ENCODE measurements at regions not wholly inside any gene's neighbourhood (a gene's known extent, or its start where the extent isn't known, plus 50 kb on each side); places are given as distances from the start of the nearest gene placed in this dataset.

DNA sequence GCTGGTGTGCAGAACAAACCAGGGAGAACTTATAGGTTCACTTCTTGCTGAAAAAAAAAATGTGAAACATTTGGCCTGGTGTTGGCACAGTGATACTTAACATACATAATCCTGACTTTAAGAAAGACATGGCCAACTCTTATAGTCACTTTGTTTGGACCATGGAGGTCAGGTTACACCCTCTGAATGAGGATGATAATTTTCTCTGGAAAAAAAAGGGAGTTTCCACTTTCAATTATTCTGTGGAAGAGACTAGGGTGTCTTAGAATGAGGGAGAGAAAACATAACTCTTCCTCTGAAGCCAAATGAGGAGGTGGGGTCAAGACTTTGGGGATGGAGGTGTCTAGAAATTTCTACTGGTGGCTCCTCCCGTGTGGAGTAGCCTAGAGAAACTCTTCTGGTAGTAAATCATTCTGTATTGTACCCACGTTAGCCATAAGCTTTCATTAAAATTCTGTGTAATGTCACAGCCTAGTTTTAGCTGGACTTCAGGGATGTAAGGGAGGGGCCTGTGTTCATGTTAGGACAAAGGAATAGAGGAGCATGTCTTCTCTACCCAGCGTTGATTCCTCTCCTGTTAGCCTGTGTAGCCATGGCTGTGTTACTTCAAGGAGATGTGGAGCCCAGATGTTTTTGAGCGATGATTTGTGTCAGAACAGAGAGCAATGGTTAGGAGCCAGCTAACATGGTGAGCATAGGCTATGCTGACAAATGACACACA is 328.3 kb downstream of the GPAT3 start:
- H3K4me3 ChIP-seq (ENCODE audit: low read length), result no peak overlapping the region
- TF ChIP-seq, protein P1, sequence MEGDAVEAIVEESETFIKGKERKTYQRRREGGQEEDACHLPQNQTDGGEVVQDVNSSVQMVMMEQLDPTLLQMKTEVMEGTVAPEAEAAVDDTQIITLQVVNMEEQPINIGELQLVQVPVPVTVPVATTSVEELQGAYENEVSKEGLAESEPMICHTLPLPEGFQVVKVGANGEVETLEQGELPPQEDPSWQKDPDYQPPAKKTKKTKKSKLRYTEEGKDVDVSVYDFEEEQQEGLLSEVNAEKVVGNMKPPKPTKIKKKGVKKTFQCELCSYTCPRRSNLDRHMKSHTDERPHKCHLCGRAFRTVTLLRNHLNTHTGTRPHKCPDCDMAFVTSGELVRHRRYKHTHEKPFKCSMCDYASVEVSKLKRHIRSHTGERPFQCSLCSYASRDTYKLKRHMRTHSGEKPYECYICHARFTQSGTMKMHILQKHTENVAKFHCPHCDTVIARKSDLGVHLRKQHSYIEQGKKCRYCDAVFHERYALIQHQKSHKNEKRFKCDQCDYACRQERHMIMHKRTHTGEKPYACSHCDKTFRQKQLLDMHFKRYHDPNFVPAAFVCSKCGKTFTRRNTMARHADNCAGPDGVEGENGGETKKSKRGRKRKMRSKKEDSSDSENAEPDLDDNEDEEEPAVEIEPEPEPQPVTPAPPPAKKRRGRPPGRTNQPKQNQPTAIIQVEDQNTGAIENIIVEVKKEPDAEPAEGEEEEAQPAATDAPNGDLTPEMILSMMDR (conservative IDR thresholded peaks at IDR 0.05; ENCODE audit: low read length), result no peak

DNA sequence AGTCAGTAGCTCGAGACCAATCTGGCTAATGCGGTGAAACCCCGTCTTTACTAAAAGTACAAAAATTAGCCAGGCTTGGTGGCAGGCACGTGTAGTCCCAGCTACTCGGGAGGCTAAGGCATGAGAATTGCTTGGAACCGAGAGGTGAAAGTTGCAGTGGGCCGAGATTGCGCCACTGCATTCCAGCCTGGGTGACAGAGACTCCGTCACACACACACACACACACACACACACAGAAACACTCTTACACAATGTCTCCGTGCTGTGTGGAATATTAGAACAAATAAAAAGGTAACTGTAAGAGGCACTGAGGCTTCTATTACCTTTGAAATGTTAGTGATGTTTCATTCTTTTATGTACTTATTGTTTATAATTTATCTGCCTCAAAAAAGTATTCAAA is 326.6 kb downstream of the GPAT3 start:
- no peak overlapping the region for H3K4me3 ChIP-seq (ENCODE audit: low read length)
- TF ChIP-seq, protein P1 (conservative IDR thresholded peaks at IDR 0.05; ENCODE audit: low read length), result no peak
- peak; percentile 61 for DNase-seq (ENCODE audit: low read depth)

More for the DNA sequence above, 328.3 kb downstream of the GPAT3 start:
- peak; percentile 11 for DNase-seq (ENCODE audit: low read depth)

DNA sequence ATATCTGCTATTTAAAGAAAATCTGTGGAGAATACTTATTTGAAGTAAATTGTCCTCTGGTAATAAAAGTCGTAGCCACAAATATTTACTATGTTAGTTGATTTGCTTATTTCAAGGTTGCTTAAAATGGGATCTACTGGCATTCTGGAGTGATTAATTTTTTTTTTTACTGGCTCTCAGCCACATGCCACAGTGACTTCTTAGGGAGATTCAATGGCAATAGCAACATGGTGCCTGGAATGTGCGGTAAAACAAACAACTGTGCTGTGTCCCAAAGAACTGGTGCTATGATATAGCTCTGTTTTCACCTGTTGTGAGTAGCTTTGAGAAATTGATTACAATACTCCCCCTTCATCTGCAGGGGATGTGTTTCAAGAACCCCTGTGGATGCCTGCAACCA is 324.3 kb downstream of the GPAT3 start:
- no peak overlapping the region for H3K4me3 ChIP-seq (ENCODE audit: low read length)
- no peak for DNase-seq (ENCODE audit: low read depth)
- TF ChIP-seq, protein P1 (conservative IDR thresholded peaks at IDR 0.05; ENCODE audit: low read length), result no peak

DNA sequence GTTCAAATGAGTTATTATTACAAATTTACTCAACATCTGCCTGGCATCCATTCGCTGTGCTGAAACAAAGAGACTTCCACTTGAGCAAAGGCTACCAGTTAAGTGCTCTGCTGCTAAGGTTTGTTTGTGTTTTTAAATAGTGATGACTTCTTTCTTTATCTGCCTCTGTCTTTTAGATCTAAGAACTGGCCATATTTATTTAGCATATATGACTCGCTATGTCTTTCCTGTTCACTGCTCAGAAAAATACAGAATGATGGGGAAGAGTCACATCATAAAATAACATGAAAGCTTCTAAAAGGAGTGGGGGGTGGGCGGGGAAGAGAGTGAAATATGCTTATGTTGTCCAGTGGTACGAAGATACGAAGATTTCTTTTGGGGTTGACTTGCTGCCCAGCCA is 322.2 kb downstream of the GPAT3 start:
- TF ChIP-seq, protein P1 (conservative IDR thresholded peaks at IDR 0.05; ENCODE audit: low read length), result no peak
- no peak overlapping the region for H3K4me3 ChIP-seq (ENCODE audit: low read length)
- DNase-seq (ENCODE audit: low read depth), result no peak

DNA sequence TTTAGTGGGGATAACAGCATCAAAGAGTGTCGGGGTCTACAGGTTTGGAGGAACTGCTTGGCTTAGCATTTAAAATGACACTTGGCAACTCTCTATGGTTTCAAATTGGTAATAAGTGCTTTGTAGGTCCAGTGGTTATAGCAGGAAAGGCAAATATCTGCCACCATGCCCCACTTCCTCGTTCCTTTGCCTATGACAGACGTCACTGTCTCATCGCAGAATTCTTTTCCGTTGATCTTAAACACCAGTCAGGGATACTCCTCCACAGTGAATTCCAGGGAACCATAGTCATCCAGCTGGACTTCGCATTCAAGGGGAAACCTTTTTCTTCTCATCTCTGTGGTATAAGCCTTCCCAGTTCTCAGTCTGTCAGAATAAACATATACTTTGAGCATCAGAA is 319.1 kb downstream of the GPAT3 start:
- H3K4me3 ChIP-seq (ENCODE audit: low read length), result no peak overlapping the region
- peak; percentile 95 for DNase-seq (ENCODE audit: low read depth)
- TF ChIP-seq, protein P1 (conservative IDR thresholded peaks at IDR 0.05; ENCODE audit: low read length), result no peak

DNA sequence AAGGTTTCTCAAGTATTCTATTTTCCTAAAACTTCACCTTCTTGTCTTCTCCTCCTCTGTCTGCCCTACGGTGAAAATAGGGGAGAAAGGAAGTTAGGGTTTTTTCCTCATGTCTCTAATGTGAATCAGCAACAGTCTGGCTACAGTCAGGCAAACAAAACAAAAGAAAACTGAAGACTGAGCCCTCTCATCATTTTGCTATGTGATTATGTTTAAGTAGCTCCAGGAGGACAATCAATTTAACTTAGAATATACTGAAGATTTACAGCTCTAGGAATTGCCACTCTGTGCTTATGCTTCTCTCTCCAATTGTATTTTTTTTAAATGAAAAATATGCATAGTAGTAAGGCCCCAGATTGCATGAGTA is 316.2 kb downstream of the GPAT3 start:
- TF ChIP-seq, protein P1 (conservative IDR thresholded peaks at IDR 0.05; ENCODE audit: low read length), result no peak
- DNase-seq (ENCODE audit: low read depth), result peak; percentile 74
- no peak overlapping the region for H3K4me3 ChIP-seq (ENCODE audit: low read length)

DNA sequence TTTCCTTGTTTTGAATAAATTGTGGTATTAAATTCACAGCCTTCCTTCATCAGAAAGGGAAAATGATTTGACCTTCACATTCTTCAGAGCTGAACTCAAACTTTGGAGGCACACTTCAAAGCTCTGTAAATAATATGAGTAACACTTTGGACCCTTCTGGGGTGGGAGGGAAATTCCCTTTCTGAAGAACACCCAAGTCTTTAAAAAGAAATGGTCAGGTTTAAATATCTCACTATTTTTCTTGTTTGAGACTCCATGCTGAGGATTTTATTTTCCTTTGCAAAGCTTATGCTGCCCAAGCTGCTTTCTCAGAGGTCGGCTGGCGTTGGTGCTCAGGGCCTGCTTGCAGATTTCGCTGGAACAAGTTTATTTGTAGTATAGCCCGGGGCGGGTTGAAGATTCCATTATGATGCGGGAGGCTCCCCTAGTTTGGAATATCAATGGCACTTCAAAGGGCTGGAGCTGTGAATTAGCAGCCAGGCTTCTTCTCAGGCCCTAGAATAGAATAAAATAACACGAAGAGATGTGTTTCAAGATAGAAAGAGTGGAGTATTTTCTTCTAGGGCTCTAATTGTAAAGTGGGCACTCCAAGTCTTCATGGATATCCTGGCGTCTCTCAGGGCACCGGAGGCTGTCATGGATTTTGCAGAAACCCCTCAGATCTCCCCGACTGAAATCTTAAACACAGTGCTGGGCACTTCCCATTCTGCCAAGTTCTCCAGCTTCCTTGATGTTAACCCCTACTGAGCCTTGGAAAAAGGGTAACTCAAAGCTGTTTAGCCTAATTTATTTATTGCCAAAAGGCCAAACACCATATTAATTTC is 315.6 kb downstream of the GPAT3 start:
- TF ChIP-seq, protein P1 (conservative IDR thresholded peaks at IDR 0.05; ENCODE audit: low read length), result no peak
- peak; percentile 29 for DNase-seq (ENCODE audit: low read depth)
- no peak overlapping the region for H3K4me3 ChIP-seq (ENCODE audit: low read length)
